GM19035 (cell line): ENCODE measurements at regions not wholly inside any gene's neighbourhood (a gene's known extent, or its start where the extent isn't known, plus 50 kb on each side); places are given as distances from the start of the nearest gene placed in this dataset.
A peak's percentile ranks its signal among the peaks of the same experiment; 100 is the strongest.

Source experiments
- ATAC-seq: cut with Tn5 transposase; IDR thresholded peaks from one replicate; pipeline ENCODE4 v1.9.1; 2021; ENCODE audit not compliant: unreplicated experiment

DNA sequence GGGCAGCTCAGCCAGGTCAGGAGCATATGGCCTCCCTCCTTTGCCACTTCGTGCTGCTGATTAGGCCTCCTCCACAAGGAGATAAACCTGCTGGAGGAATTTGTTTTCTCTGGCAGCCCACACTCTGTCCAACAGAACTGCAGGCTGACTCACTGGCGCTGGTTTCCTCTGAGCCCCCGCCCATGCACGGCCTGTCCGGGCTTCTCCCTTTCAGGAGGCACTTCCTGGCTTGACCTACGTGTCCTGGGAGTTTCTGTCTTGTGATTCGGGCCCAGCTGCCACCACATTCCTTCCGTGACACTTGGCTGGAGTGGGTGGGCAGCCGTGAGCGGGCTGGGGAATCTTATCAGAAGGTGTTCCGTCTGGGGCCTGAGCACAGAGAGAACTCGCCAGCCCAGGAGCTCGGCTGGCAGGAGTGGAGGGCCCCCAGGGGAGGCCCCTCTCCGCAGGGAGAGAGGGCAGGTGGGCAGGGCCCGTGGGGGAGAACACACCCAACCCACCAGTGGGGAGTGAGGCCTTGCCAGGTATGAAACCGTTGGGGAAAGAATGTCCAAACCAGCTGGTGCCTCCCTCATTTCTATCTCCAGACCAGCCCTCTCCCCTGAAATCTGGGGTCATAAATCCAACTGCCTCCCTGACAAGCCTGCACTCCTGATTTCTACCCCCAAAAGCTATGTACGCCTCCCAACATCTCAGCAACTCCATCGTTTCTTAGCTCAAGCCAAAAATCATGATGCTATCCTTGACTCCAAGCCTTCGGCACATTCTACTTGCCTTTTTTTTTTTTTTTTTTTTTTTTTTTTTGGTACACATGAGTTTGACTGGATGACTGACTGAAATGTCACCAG, 110.6 kb upstream of the MEF2A start:
- no peak for ATAC-seq

DNA sequence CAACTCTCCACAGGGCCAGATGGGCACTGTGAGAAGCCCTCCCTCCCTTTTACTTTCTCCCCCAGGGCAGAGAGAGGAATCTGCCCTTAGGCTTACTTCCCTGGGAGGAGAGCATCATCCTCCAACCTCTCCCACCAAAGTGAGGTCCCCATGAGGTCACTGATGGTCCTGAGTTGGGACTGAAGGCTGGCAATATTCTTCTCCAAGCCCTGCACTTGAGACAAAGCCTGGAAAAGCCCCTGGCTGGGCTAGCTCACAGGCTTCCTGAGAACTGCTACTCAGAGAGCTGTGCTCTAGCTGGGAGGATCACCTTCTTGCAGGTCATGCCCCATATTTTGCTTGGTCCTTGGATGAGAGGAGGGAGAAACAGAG, 110.0 kb upstream of the MEF2A start:
- no peak for ATAC-seq

- no peak for ATAC-seq
Observed at GRCh38 chr15:99464137-99464536, 101.6 kb upstream of the MEF2A start.

DNA sequence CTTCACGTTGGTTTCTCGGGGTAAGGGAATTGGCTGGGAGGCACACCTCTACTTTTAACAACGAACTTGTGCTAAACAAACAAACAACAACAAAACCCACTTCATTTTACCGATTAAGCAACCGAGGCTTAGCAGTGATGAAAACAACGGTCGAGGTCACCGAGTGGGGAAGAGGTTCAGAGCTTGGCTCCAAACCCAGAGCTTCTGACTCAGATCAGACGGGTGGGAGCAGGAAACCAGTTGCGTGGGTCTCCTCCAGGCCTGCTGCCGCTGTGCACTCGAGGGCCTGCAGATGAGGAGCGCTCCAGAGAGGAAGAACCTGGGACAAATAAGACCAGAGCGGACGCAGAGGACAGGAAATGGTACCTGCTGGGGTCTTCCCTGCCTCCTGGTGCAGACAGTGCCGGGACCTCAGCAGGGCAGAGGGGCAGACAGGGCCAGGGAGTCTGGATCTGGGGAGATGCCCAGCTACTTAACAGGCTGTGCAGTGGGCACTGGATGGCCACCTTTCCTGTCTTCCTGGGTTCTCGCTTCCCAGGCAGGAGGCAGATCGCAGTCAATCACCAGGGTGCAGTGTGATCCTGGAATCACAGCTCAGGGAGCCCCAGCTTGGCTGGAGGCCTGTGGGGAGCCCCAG, 99.0 kb upstream of the MEF2A start:
- ATAC-seq = no peak

GRCh38 chr15:99467338-99467720, 98.5 kb upstream of the MEF2A start:
- ATAC-seq = no peak

DNA sequence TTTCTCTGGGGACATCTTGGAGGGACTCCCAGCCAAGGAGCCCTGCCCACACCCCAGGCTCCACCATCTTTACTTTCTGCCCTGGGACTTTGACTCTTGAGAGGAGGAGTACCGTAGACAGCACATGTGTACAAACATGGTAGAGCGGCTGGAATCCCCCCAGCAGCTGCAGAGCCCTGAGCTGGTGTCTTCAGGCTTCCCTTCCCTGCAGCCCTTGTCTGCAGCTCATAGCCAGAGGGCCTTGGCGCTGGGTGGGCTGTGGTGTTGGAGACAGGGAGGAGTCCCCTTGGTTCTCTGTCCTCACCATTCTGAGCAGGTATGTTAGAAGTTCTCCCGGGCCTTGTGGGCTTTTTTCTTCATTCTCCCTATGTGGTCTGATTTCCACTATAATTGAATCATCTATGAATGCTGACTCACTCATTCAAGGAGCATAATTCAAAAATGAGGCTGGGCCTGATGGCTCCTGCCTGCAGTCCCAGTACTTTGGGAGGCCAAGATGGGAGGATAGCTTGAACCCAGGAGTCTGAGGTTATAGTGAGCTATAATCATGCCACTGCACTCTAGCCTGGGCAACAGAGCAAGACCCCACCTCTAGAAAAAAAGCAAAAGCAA, 97.8 kb upstream of the MEF2A start:
- no peak for ATAC-seq

- peak; percentile 61 for ATAC-seq
Observed at GRCh38 chr15:99470204-99470603, 95.6 kb upstream of the MEF2A start.

GRCh38 chr15:99472416-99473145, 93.2 kb upstream of the MEF2A start:
- ATAC-seq = no peak

DNA sequence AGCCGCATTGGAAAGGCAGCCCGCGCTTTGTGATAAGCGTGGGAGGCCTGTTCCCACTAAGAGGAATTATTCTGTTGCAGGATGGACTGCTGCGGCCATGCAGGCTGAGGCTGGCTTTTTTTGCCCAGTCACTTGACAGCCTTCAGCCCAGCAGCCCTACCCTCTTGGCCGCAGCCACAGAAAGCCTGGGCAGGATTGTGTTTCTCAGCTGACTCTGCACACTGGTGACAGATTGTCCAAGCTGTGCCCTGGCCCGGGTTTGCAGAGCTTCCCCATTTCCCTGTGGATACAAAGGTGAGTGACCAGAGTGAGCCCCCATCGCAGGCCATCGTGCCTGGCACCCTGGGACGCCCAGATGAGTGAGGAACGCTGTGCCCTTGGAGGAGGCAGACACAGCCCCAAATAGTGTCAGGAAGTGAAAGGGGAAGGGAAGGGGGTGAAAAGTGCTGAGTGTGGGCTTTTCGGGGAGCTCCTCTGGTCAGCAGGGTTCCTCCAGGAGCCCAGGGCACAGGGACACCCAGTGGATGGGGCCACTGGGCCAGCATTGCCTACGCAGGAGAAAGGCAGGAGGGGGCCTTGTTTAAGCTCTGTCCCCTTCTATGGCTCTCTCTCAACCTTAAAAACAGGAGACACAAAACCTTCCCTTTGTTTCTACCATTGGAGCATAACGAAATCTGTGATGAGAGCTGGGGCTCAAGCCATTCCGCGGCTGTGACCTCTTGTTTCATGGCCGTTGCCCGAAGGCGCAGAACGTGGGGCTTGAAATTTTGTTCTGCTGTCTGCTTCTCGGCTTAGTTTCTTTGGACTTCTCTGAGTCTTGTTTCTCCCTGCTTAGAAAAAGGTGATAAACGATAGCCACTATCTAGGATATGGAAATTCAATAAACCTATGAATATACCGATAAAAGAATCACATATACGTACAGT, 91.5 kb upstream of the MEF2A start:
- no peak for ATAC-seq

- ATAC-seq = no peak
Observed at GRCh38 chr15:99474909-99475753, 90.7 kb upstream of the MEF2A start.

GRCh38 chr15:99475754-99476412, 89.9 kb upstream of the MEF2A start:
- ATAC-seq = no peak

DNA sequence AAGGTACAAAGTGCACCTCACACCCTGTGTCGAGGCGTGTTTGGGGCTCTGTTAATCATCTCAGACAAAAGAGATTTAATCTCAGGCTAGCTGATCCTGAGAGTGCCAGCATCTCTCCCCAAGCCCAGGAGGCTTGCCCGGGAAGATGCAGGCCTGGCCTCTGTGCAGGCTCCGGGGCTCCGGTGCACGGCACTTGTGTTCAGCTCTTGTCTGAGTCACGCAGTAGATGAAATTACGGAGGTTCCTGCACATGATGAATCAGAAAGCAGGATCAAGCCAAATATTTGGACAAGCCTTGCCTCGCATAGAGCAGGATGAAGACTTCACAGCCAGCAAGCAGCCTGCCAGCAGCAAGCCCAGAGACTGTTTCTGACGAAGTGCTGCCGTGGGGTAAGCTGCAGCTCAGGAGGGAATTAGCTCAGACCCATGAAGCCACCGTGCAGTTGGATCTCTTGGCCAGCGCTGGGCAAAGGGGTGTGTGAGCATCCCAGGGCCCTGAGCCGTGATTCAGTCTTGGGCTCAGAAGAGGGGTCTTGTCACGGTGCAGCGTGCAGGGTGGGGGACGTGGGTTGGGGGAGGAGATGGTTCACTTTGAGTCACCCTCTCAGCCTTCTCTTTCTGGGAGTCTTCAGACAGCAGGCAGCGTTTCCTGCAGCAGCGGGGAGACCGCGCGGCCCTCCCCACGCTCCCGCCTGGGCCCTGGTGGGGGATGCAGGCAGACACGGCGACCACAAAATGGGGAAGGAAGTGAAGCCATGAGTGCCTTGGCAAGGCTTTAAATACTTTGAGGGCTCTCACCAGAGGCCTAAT, 89.2 kb upstream of the MEF2A start:
- ATAC-seq = no peak

DNA sequence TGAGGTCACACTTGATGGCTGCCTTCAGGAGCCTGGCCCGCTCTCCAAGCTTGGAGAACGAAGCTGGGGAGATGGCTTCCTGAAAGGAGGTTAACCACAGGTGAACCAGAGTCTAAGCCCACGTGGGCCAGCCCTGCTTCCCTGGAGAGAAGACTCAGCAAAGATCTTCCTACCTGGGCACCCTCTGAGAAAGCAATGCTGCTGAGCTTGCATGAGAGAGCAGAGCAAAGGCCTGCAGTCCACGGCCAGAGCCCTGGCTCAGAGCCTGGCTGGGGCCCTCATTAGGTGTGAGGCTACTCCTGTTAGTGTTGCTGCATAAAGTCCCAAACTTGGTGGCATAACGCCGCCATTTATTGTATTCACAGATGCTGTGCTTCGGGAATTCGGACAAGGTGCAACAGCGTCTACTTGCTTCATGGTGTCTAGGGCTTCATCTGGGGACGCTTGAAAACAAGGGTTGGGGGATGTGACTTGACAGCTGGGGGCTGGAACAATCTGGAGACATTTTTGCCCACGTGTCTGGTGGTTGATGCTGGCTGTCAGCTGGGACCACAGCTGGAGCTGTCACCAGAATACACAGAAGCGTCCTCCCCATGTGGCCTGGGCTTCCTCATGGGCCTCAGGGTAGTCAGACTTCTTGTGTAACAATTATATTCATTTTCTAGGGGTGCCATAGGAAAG, 87.9 kb upstream of the MEF2A start:
- ATAC-seq = no peak

- no peak for ATAC-seq
Observed at GRCh38 chr15:99478977-99479376, 86.8 kb upstream of the MEF2A start.

- ATAC-seq = no peak
Observed at GRCh38 chr15:99480016-99480810, 85.6 kb upstream of the MEF2A start.

DNA sequence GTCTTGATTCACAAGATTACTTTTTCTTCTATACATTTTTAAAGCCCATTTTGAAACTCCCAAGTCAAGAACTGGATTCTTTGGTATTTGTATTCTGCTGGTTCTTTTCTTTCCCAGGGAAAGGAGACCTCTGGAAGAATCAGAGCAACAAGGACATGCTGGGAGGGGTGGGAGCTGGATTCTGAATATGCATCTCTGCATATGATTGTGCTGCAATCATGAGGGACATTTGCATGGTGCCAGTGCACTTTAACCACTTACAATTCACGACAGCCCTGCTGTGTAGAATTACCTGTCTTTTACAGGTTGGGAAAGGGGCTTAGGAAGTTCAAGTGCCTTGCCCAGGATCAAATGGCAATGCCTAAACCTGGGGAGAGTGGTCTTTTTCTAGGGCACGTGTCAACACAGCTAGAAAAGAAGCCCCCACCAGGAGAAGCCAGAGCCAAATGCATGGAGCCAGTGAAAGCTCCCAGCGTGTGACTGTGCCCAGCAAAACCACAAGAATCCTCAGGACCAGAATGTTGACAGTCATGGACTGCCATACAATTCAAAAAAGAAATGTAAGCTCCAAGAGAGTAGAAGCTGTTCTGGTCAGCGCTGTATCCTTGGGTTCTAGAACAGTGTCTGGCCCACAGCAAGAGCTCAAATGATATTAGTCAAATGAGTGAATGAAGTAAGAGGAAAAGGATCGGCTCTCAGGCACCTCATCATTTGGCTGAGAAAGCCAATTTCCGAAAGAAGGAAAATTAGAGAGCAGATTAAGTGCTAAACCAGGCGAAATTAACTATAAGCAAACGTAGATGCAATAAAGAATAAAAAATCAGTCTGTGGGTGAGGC, 84.5 kb upstream of the MEF2A start:
- ATAC-seq = no peak
